GM12878 (cell line): ENCODE measurements at regions not wholly inside any gene's neighbourhood (a gene's known extent, or its start where the extent isn't known, plus 50 kb on each side); places are given as distances from the start of the nearest gene placed in this dataset.

Source experiments
- ATAC-seq: fragments of 200-7000 bp; cut with Tn5 transposase; 3 replicates; pipeline ENCODE4 v1.9.1; 2020; ENCODE audit warnings: mild to moderate bottlenecking, moderate library complexity
- BruUV-seq: library from RNA; stranded (reverse); fragments of 400-500 nt; replicated peaks from 2 replicates; lab custom pipeline; 2021; lab: Mats Ljungman, UMichigan
- CTCF ChIA-PET: fragments of 300-600 bp; sonication (Branson Sonifier 250); formaldehyde crosslinking; extraction: SDS; loops from one replicate; lab custom pipeline; 2021; ENCODE audit warnings: inconsistent platforms; lab: Yijun Ruan, JAX
- POLR2A ChIA-PET: fragments of 350-600 bp; formaldehyde crosslinking; extraction: SDS; loops from one replicate; lab custom pipeline; 2021; ENCODE audit warnings: inconsistent platforms; lab: Charles Lee
- RAD21 ChIA-PET: fragments of 300-600 bp; sonication (Branson Sonifier 250); formaldehyde crosslinking; loops from one replicate; lab custom pipeline; 2023; ENCODE audit warnings: antibody characterized with exemption; ENCODE audit not compliant: unreplicated experiment; lab: Charles Lee
- SMC1A ChIA-PET: fragments of 300-600 bp; sonication (Branson Sonifier 250); formaldehyde crosslinking; loops from one replicate; lab custom pipeline; 2023; ENCODE audit not compliant: unreplicated experiment, uncharacterized antibody; lab: Charles Lee
- DNase-seq: peaks from one replicate; pipeline ENCODE4 v3.0.0-alpha.2; 2011; ENCODE audit warnings: low read depth, low spot score
- FAIRE-seq: peaks from 3 replicates; lab custom pipeline; 2011; peaks lifted over from hg19 to GRCh38; lab: Jason Lieb, UNC
- H2AFZ ChIP-seq: 2 replicates; pipeline ENCODE4 v1.6.0; 2011; ENCODE audit warnings: low read depth, low read length, control low read depth; ENCODE audit not compliant: control insufficient read depth
- H3K27ac ChIP-seq: 2 replicates; pipeline ENCODE4 v1.5.1; 2011; ENCODE audit warnings: control low read depth; ENCODE audit not compliant: control insufficient read depth, insufficient read depth
- H3K27me3 ChIP-seq, 2 experiments: replicated peaks in 1 of 2; 2 replicates each; pipeline versions ENCODE4 v1.6.0 to v1.6.1; 2011; ENCODE audit warnings: low read length in 1 of 2; ENCODE audit not compliant: control insufficient read depth in 2 of 2, insufficient read depth in 2 of 2
- H3K36me3 ChIP-seq, 2 experiments: 2 replicates each; pipeline ENCODE4 v1.5.1; 2011; ENCODE audit warnings: low read length in 1 of 2; ENCODE audit not compliant: control insufficient read depth in 2 of 2, insufficient read depth in 2 of 2
- H3K4me1 ChIP-seq: 2 replicates; pipeline ENCODE4 v1.6.1; 2011; ENCODE audit warnings: mild to moderate bottlenecking, low read length, moderate library complexity, mixed read lengths; ENCODE audit not compliant: control insufficient read depth, insufficient read depth
- H3K4me2 ChIP-seq: 2 replicates; pipeline ENCODE4 v1.6.0; 2011; ENCODE audit warnings: control low read depth; ENCODE audit not compliant: control insufficient read depth, insufficient read depth
- H3K4me3 ChIP-seq: fragments of 200-600 bp; sonication (generic); 2 replicates; pipeline ENCODE4 v1.5.1; 2016
- H3K79me2 ChIP-seq: 2 replicates; pipeline ENCODE4 v1.6.0; 2011; ENCODE audit warnings: low read length; ENCODE audit not compliant: control insufficient read depth, insufficient read depth
- H3K9ac ChIP-seq: 2 replicates; pipeline ENCODE4 v1.8.0; 2011; ENCODE audit warnings: low read length, control low read depth, mixed read lengths; ENCODE audit not compliant: control insufficient read depth, insufficient read depth
- H3K9me3 ChIP-seq: replicated peaks from 3 replicates; pipeline ENCODE4 v1.5.1; 2011; ENCODE audit warnings: mild to moderate bottlenecking, low read length; ENCODE audit not compliant: control insufficient read depth, insufficient read depth
- H4K20me1 ChIP-seq: 2 replicates; pipeline ENCODE4 v1.6.0; 2011; ENCODE audit not compliant: control insufficient read depth, insufficient read depth
- ASH2L ChIP-seq: fragments of 300-600, 200-600 bp; sonication (generic); IDR thresholded peaks from 2 replicates; pipeline ENCODE4 v1.6.1; 2017; ENCODE audit warnings: low read depth, mild to moderate bottlenecking, borderline replicate concordance
- ATF2 ChIP-seq: IDR thresholded peaks from 2 replicates; pipeline ENCODE4 v1.6.1; 2012; ENCODE audit warnings: low read length, inconsistent platforms
- BCL11A ChIP-seq: IDR thresholded peaks from 2 replicates; pipeline ENCODE4 v1.6.1; 2011; ENCODE audit warnings: low read depth, low read length
- BMI1 ChIP-seq: fragments of 450-650 bp; IDR thresholded peaks from 2 replicates; pipeline ENCODE4 v1.6.1; 2016; ENCODE audit warnings: mild to moderate bottlenecking, moderate library complexity, borderline replicate concordance
- CHD1 ChIP-seq: IDR thresholded peaks from 2 replicates; pipeline ENCODE4 v1.6.1; 2012; ENCODE audit warnings: low read depth, low read length, improper control_type of control experiment
- FOS ChIP-seq: IDR thresholded peaks from 3 replicates; pipeline ENCODE4 v1.6.1; 2011; ENCODE audit warnings: borderline replicate concordance; ENCODE audit not compliant: insufficient read length; ENCODE audit errors: extremely low read depth
- JUND ChIP-seq: IDR thresholded peaks from 2 replicates; pipeline ENCODE4 v1.6.1; 2012; ENCODE audit warnings: low read depth, mild to moderate bottlenecking, low read length, improper control_type of control experiment, moderate library complexity
- MEF2B ChIP-seq: fragments of 450-650 bp; IDR thresholded peaks from 2 replicates; pipeline ENCODE4 v1.6.1; 2018; ENCODE audit warnings: mild to moderate bottlenecking, moderate library complexity; ENCODE audit not compliant: partially characterized antibody, poor library complexity, severe bottlenecking
- NFXL1 ChIP-seq: fragments of 450-650 bp; IDR thresholded peaks from 2 replicates; pipeline ENCODE4 v1.6.1; 2017; ENCODE audit warnings: antibody characterized with exemption, mild to moderate bottlenecking, borderline replicate concordance
- NFYA ChIP-seq: IDR thresholded peaks from 2 replicates; pipeline ENCODE4 v1.6.1; 2011; ENCODE audit warnings: low read depth, mild to moderate bottlenecking, low read length, improper control_type of control experiment, borderline replicate concordance
- SIX5 ChIP-seq: IDR thresholded peaks from 2 replicates; pipeline ENCODE4 v1.6.1; 2011; ENCODE audit warnings: mild to moderate bottlenecking, low read depth, low read length, moderate library complexity; ENCODE audit not compliant: severe bottlenecking
- TAF1 ChIP-seq: IDR thresholded peaks from 2 replicates; pipeline ENCODE4 v1.6.1; 2011; ENCODE audit warnings: mild to moderate bottlenecking, low read depth, low read length, borderline replicate concordance
- WGBS: methylation state at CpG from one replicate; pipeline ENCODE4 v1.1.6; 2016; ENCODE audit warnings: low lambda C conversion rate; ENCODE audit not compliant: insufficient replicate concordance, insufficient coverage; ENCODE audit errors: missing lambda C conversion rate; 5-methylcytosine and 5-hydroxymethylcytosine counted together
- in situ Hi-C: fragments of 300-500 bp; cut with MboI; formaldehyde crosslinking; loops from 9 replicates; pipeline ENCODE4 v1.14.3; 2018; ENCODE audit warnings: mixed read lengths
- intact Hi-C: fragments of 100-400 bp; cut with micrococcal nuclease; formaldehyde crosslinking; loops from one replicate; pipeline ENCODE4 v1.14.2; 2022; ENCODE audit not compliant: unreplicated experiment
- TF ChIP-seq, protein P1 (sequence below): fragments of 450-650 bp; IDR thresholded peaks from 2 replicates; pipeline ENCODE4 v1.6.1; 2016; ENCODE audit warnings: mild to moderate bottlenecking
- TF ChIP-seq, protein P2 (sequence below): fragments of 450-650 bp; IDR thresholded peaks from 2 replicates; pipeline ENCODE4 v1.6.1; 2017; ENCODE audit warnings: low read depth, mild to moderate bottlenecking, moderate library complexity

DNA sequence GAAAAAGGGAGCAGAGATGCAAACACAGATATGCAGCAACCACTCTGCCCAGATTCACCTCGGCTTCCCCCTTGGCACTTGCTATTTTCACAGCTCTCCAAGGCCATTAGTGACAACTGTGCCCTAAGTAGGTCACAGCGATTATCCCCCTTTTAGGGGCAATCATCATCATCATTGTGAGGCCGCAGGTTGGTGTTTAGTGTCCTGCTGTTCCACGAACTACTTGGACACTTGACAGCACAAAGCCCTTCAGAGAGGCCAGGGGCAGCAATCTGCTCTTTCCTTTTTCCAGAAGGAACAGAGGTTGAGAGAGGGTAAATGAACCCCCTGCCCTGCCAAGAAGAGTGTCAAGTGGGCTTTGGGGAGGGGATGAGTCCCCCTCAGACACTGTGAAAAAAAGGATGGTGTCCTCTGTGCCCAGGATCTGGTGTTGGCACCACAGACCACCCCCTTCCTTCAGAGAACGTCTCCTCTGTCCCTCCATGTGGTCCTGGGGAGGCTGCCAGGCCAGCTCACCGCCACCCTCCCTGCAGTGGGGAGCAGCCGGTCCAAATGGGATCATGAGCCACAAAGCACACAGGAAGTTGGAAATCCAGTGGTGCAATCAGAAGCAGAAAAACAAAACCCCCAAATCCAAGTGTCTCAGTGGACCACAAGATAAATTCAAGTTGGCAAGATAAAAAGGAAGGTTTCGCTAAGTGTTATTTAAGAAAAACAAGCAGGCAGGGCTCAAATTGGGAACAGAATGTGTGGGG lies 78.4 kb upstream of the MED9 start (continued):
- TF ChIP-seq FOS (no peak), NFYA (no peak), JUND (no peak), SIX5 (no peak), BMI1 (no peak), TAF1 (no peak), ATF2 (no peak), ASH2L (no peak), CHD1 (no peak)

GRCh38 chr17:17398943-17399926 lies 77.6 kb upstream of the MED9 start:
- CTCF ChIA-PET: no interaction called here
- H4K20me1 ChIP-seq: 0 out of 2 replicates have a peak, but pooled peaks cover under 1% of the 10 kb centered on the region
- H3K9me3 ChIP-seq: peaks cover 4% of the 10 kb centered on the region; the same call in 2 of the 3 replicates
- FAIRE-seq (no peak), DNase-seq (no peak), ATAC-seq (no peak)
- POLR2A ChIA-PET: no interaction called here
- intact Hi-C loops (no loop called here), in situ Hi-C loops (no loop called here)
- H3K4me2 ChIP-seq: no peak overlapping the region
- H3K36me3 ChIP-seq: no peaks in the 10 kb centered on the region
- no TSS peak for BruUV-seq
- WGBS: 42% methylated on average over 14 of the region's 15 CpGs
- H2AFZ ChIP-seq: no peak overlapping the region
- RAD21 ChIA-PET: no interaction called here
- peaks cover 2 to 3% of the 10 kb centered on the region in 2 experiments; a peak in 3 of 4 replicates for H3K27me3 ChIP-seq
- H3K79me2 ChIP-seq: no peaks in the 10 kb centered on the region
- no peak overlapping the region for H3K27ac ChIP-seq
- SMC1A ChIA-PET: no interaction called here
- H3K4me1 ChIP-seq: no peaks in the 10 kb centered on the region
- no peak overlapping the region for H3K4me3 ChIP-seq
- no peak overlapping the region for H3K9ac ChIP-seq
- TF ChIP-seq, protein P1, sequence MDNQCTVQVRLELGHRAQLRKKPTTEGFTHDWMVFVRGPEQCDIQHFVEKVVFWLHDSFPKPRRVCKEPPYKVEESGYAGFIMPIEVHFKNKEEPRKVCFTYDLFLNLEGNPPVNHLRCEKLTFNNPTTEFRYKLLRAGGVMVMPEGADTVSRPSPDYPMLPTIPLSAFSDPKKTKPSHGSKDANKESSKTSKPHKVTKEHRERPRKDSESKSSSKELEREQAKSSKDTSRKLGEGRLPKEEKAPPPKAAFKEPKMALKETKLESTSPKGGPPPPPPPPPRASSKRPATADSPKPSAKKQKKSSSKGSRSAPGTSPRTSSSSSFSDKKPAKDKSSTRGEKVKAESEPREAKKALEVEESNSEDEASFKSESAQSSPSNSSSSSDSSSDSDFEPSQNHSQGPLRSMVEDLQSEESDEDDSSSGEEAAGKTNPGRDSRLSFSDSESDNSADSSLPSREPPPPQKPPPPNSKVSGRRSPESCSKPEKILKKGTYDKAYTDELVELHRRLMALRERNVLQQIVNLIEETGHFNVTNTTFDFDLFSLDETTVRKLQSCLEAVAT: no peak
- TF ChIP-seq, protein P2, sequence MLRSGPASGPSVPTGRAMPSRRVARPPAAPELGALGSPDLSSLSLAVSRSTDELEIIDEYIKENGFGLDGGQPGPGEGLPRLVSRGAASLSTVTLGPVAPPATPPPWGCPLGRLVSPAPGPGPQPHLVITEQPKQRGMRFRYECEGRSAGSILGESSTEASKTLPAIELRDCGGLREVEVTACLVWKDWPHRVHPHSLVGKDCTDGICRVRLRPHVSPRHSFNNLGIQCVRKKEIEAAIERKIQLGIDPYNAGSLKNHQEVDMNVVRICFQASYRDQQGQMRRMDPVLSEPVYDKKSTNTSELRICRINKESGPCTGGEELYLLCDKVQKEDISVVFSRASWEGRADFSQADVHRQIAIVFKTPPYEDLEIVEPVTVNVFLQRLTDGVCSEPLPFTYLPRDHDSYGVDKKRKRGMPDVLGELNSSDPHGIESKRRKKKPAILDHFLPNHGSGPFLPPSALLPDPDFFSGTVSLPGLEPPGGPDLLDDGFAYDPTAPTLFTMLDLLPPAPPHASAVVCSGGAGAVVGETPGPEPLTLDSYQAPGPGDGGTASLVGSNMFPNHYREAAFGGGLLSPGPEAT: no peak
- TF ChIP-seq MEF2B (no peak), NFXL1 (no peak), BCL11A (no peak)
